HL-60 (cell line): ENCODE measurements at regions not wholly inside any gene's neighbourhood (a gene's known extent, or its start where the extent isn't known, plus 50 kb on each side); places are given as distances from the start of the nearest gene placed in this dataset.

ENCODE experiments used
- DNase-seq, 2 experiments: peaks; one replicate each; pipeline ENCODE4 v3.0.0-alpha.2; 2010 to 2020; ENCODE audit warnings: low read depth in 1 of 2, low spot score in 1 of 2
- H3K27ac ChIP-seq: fragments of 250-450 bp; sonication (Bioruptor Pico); replicated peaks from 2 replicates; pipeline ENCODE4 v1.5.1; 2020; ENCODE audit warnings: mild to moderate bottlenecking, moderate library complexity
- H3K27me3 ChIP-seq: fragments of 250-450 bp; sonication (Bioruptor Pico); 2 replicates; pipeline ENCODE4 v1.5.1; 2021; ENCODE audit warnings: mild to moderate bottlenecking, moderate library complexity; ENCODE audit not compliant: insufficient read depth, poor library complexity, severe bottlenecking
- H3K4me3 ChIP-seq: replicated peaks from 2 replicates; pipeline ENCODE4 v1.5.1; 2011; ENCODE audit warnings: mild to moderate bottlenecking, control low read depth, low read length; ENCODE audit not compliant: insufficient read depth
- GABPA ChIP-seq: IDR thresholded peaks from 2 replicates; pipeline ENCODE4 v1.6.1; 2012; ENCODE audit warnings: low read depth
- POLR2AphosphoS5 ChIP-seq: IDR thresholded peaks from 2 replicates; pipeline ENCODE4 v1.6.1; 2012; ENCODE audit warnings: low read depth
- SPI1 ChIP-seq: IDR thresholded peaks from 2 replicates; pipeline ENCODE4 v1.6.1; 2012; ENCODE audit warnings: low read depth, mild to moderate bottlenecking, borderline replicate concordance
- TF ChIP-seq, protein P1 (sequence below): IDR thresholded peaks from 2 replicates; pipeline ENCODE4 v1.6.1; 2012; ENCODE audit warnings: low read depth; ENCODE audit not compliant: insufficient replicate concordance
- TF ChIP-seq, protein P2 (sequence below): IDR thresholded peaks from one replicate; pipeline ENCODE4 v1.5.1; 2011; ENCODE audit warnings: low read length, control low read depth, inconsistent platforms; ENCODE audit not compliant: insufficient read depth

DNA sequence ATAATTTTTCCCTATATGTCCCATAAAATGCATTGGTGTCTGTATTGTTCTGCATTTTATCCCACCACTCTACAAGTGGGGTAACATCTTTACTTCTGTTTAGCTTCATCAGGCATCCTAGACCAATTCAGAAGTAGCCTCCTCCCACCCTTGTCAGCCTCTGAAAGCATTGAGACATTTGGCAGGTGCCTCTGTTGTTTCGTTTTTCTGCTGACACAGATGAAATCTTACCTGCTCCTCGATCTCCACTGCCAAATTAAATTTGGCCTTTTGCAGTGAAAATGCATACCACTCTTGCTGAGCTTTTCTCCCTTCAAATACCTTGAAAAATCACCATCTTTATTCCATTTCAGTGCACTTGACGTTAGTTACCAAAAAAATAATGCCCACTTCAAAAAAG is 83.5 kb upstream of the STARD13 start:
- no peak for TF ChIP-seq POLR2AphosphoS5
- TF ChIP-seq, protein P1, sequence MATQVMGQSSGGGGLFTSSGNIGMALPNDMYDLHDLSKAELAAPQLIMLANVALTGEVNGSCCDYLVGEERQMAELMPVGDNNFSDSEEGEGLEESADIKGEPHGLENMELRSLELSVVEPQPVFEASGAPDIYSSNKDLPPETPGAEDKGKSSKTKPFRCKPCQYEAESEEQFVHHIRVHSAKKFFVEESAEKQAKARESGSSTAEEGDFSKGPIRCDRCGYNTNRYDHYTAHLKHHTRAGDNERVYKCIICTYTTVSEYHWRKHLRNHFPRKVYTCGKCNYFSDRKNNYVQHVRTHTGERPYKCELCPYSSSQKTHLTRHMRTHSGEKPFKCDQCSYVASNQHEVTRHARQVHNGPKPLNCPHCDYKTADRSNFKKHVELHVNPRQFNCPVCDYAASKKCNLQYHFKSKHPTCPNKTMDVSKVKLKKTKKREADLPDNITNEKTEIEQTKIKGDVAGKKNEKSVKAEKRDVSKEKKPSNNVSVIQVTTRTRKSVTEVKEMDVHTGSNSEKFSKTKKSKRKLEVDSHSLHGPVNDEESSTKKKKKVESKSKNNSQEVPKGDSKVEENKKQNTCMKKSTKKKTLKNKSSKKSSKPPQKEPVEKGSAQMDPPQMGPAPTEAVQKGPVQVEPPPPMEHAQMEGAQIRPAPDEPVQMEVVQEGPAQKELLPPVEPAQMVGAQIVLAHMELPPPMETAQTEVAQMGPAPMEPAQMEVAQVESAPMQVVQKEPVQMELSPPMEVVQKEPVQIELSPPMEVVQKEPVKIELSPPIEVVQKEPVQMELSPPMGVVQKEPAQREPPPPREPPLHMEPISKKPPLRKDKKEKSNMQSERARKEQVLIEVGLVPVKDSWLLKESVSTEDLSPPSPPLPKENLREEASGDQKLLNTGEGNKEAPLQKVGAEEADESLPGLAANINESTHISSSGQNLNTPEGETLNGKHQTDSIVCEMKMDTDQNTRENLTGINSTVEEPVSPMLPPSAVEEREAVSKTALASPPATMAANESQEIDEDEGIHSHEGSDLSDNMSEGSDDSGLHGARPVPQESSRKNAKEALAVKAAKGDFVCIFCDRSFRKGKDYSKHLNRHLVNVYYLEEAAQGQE = no peak
- no peak for TF ChIP-seq GABPA
- TF ChIP-seq, protein P2, sequence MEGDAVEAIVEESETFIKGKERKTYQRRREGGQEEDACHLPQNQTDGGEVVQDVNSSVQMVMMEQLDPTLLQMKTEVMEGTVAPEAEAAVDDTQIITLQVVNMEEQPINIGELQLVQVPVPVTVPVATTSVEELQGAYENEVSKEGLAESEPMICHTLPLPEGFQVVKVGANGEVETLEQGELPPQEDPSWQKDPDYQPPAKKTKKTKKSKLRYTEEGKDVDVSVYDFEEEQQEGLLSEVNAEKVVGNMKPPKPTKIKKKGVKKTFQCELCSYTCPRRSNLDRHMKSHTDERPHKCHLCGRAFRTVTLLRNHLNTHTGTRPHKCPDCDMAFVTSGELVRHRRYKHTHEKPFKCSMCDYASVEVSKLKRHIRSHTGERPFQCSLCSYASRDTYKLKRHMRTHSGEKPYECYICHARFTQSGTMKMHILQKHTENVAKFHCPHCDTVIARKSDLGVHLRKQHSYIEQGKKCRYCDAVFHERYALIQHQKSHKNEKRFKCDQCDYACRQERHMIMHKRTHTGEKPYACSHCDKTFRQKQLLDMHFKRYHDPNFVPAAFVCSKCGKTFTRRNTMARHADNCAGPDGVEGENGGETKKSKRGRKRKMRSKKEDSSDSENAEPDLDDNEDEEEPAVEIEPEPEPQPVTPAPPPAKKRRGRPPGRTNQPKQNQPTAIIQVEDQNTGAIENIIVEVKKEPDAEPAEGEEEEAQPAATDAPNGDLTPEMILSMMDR = no peak
- no peak for TF ChIP-seq SPI1
- Histone ChIP-seq H3K27me3 (no peaks in the 10 kb centered on the region), H3K27ac (no peak overlapping the region), H3K4me3 (no peak overlapping the region)
- DNase-seq = no peak

GRCh38 chr13:33372251-33372919 is 86.8 kb upstream of the STARD13 start:
- no peak overlapping the region for H3K27ac ChIP-seq
- no peak for DNase-seq
- no peaks in the 10 kb centered on the region for H3K27me3 ChIP-seq
- TF ChIP-seq POLR2AphosphoS5 = no peak
- TF ChIP-seq, protein P1 = no peak
- no peak overlapping the region for H3K4me3 ChIP-seq

DNA sequence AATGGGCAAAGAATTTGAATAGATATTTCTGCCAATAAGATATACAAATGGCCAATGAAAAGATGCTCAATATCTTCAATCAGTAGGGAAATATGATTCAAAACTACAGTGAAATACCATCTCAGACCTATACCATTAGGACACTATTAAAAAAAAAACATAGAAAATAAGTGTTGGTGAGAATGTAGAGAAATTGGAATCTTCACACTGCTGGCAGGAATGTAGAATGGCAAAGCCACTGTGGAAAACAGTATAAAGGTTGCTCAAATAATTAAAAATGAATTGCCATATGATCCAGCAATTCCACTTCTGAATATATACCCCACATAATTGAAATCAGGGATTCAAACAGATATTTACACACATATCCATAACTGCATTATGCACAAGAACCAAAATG is 88.1 kb upstream of the STARD13 start:
- no peak overlapping the region for H3K27ac ChIP-seq
- no peak for DNase-seq
- H3K4me3 ChIP-seq = no peak overlapping the region
- H3K27me3 ChIP-seq = no peaks in the 10 kb centered on the region
- TF ChIP-seq POLR2AphosphoS5 = no peak
- no peak for TF ChIP-seq SPI1
- no peak for TF ChIP-seq GABPA
- TF ChIP-seq, protein P1 = no peak
- TF ChIP-seq, protein P2 = no peak

GRCh38 chr13:33375421-33375820 is 89.9 kb upstream of the STARD13 start:
- DNase-seq = peak; percentile 17 to 60
- TF ChIP-seq POLR2AphosphoS5 = no peak
- TF ChIP-seq SPI1 = peak; percentile 33; the same call in 1 of the 2 replicates
- Histone ChIP-seq H3K27ac (no peak overlapping the region), H3K4me3 (no peak overlapping the region), H3K27me3 (no peaks in the 10 kb centered on the region)
